GM03348 (cell line): ENCODE measurements at regions not wholly inside any gene's neighbourhood (a gene's known extent, or its start where the extent isn't known, plus 50 kb on each side); places are given as distances from the start of the nearest gene placed in this dataset.
"Not testable (repeated sequence)": the region's sequence is repeated elsewhere in the genome, so short reads cannot be mapped to it uniquely, and the experiment has no call there.

ENCODE experiments used
- DNase-seq: peaks from one replicate; pipeline ENCODE4 v3.0.0; 2012; ENCODE audit warnings: low spot score

GRCh38 chr16:75924397-75924796 is 198.1 kb upstream of the CPHXL start:
- no peak for DNase-seq

- no peak for DNase-seq
These were observed 201.5 kb upstream of the CPHXL start for GRCh38 chr16:75927810-75928209.

- no peak for DNase-seq
These were observed 202.0 kb upstream of the CPHXL start for GRCh38 chr16:75928295-75928694.

- no peak for DNase-seq
These were observed 202.8 kb upstream of the CPHXL start for GRCh38 chr16:75929046-75929445.

- no peak for DNase-seq
These were observed 204.8 kb upstream of the CPHXL start for GRCh38 chr16:75931043-75931442.

GRCh38 chr16:75931970-75932369 is 205.7 kb upstream of the CPHXL start:
- no peak for DNase-seq

GRCh38 chr16:75938818-75939217 is 212.5 kb upstream of the CPHXL start:
- no peak for DNase-seq

GRCh38 chr16:75942351-75942750 is 216.1 kb upstream of the CPHXL start:
- DNase-seq: no peak

GRCh38 chr16:75942936-75943335 is 216.6 kb upstream of the CPHXL start:
- no peak for DNase-seq

- no peak for DNase-seq
These were observed 217.6 kb upstream of the CPHXL start for GRCh38 chr16:75943705-75944514.

- no peak for DNase-seq
These were observed 219.7 kb upstream of the CPHXL start for GRCh38 chr16:75945916-75946457.

GRCh38 chr16:75947626-75948239 is 221.4 kb upstream of the CPHXL start:
- DNase-seq: no peak

GRCh38 chr16:75948441-75948840 is 222.2 kb upstream of the CPHXL start:
- DNase-seq: no peak

- DNase-seq: no peak
These were observed 222.6 kb upstream of the CPHXL start for GRCh38 chr16:75948886-75949285.

- DNase-seq: no peak
These were observed 225.8 kb upstream of the CPHXL start for GRCh38 chr16:75952124-75952523.

GRCh38 chr16:75957870-75958269 is 231.6 kb upstream of the CPHXL start:
- no peak for DNase-seq

GRCh38 chr16:75965504-75966374 is 239.4 kb upstream of the CPHXL start:
- DNase-seq: no peak

- DNase-seq: not testable (repeated sequence)
These were observed 242.8 kb upstream of the CPHXL start for GRCh38 chr16:75969120-75969519.

GRCh38 chr16:75971334-75971733 is 245.0 kb upstream of the CPHXL start:
- no peak for DNase-seq

- no peak for DNase-seq
These were observed 257.0 kb upstream of the CPHXL start for GRCh38 chr16:75983296-75983695.

- no peak for DNase-seq
These were observed 257.6 kb upstream of the CPHXL start for GRCh38 chr16:75983741-75984381.

GRCh38 chr16:75987323-75987722 is 261.0 kb upstream of the CPHXL start:
- DNase-seq: no peak
